SK-N-MC (cell line): ENCODE measurements at regions not wholly inside any gene's neighbourhood (a gene's known extent, or its start where the extent isn't known, plus 50 kb on each side); places are given as distances from the start of the nearest gene placed in this dataset.

Experiments used
- DNase-seq: peaks from one replicate; pipeline ENCODE4 v3.0.0-alpha.2; 2011; ENCODE audit warnings: low read depth, low spot score
- H3K27ac ChIP-seq: fragments of 200-600 bp; sonication (generic); 2 replicates; pipeline ENCODE4 v1.5.1; 2016; ENCODE audit warnings: mixed run types
- H3K36me3 ChIP-seq: fragments of 200-600 bp; sonication (generic); 2 replicates; pipeline ENCODE4 v1.6.1; 2017; ENCODE audit warnings: antibody characterized with exemption, low read length, mixed read lengths; ENCODE audit not compliant: insufficient read depth
- H3K4me3 ChIP-seq: fragments of 200-600 bp; sonication (generic); 2 replicates; pipeline ENCODE4 v1.5.1; 2016
- H3K9ac ChIP-seq: fragments of 200-600 bp; sonication (generic); 2 replicates; pipeline ENCODE4 v1.8.0; 2017; ENCODE audit warnings: mixed run types, mixed read lengths; ENCODE audit not compliant: insufficient read length
- H3K9me3 ChIP-seq: fragments of 200-600 bp; sonication (generic); 2 replicates; pipeline ENCODE4 v1.6.1; 2017; ENCODE audit warnings: low read depth, mild to moderate bottlenecking, antibody characterized with exemption, low read length, moderate library complexity, mixed read lengths
- EZH2 ChIP-seq: fragments of 200-600 bp; sonication (generic); IDR thresholded peaks from one replicate; pipeline ENCODE4 v1.6.1; 2017; ENCODE audit warnings: antibody characterized with exemption
- FOXP2 ChIP-seq: optimal IDR thresholded peaks from 2 replicates; pipeline ENCODE3; 2011; ENCODE audit warnings: mild to moderate bottlenecking, moderate library complexity; ENCODE audit not compliant: insufficient read depth; ENCODE audit errors: extremely low read length, control extremely low read depth
- POLR2AphosphoS5 ChIP-seq: IDR thresholded peaks from 2 replicates; pipeline ENCODE4 v1.6.1; 2012; ENCODE audit warnings: mild to moderate bottlenecking, low read depth, low read length, borderline replicate concordance

- Histone ChIP-seq H3K4me3 (no peak overlapping the region), H3K36me3 (no peaks in the 10 kb centered on the region), H3K9me3 (no peaks in the 10 kb centered on the region), H3K9ac (no peak overlapping the region), H3K27ac (no peak overlapping the region)
- TF ChIP-seq FOXP2, result no peak
- no peak for TF ChIP-seq POLR2AphosphoS5
- no peak for TF ChIP-seq EZH2
- no peak for DNase-seq
Observed at GRCh38 chr10:4434516-4435071, 391.4 kb upstream of the AKR1E2 start.

- Histone ChIP-seq H3K27ac (no peak overlapping the region), H3K9me3 (no peaks in the 10 kb centered on the region), H3K4me3 (no peak overlapping the region), H3K9ac (no peak overlapping the region), H3K36me3 (no peaks in the 10 kb centered on the region)
- no peak for TF ChIP-seq POLR2AphosphoS5
- DNase-seq, result no peak
Observed at GRCh38 chr10:4434105-4434504, 391.9 kb upstream of the AKR1E2 start.

- Histone ChIP-seq H3K4me3 (no peak overlapping the region), H3K27ac (no peak overlapping the region), H3K9ac (no peak overlapping the region), H3K9me3 (no peaks in the 10 kb centered on the region), H3K36me3 (no peaks in the 10 kb centered on the region)
- TF ChIP-seq POLR2AphosphoS5 (no peak), EZH2 (no peak), FOXP2 (no peak)
- no peak for DNase-seq
Observed at GRCh38 chr10:4431114-4431863, 394.7 kb upstream of the AKR1E2 start.

- DNase-seq, result no peak
- no peak overlapping the region for H3K4me3 ChIP-seq
- no peak overlapping the region for H3K27ac ChIP-seq
- no peaks in the 10 kb centered on the region for H3K9me3 ChIP-seq
- H3K36me3 ChIP-seq, result no peaks in the 10 kb centered on the region
- H3K9ac ChIP-seq, result no peak overlapping the region
- no peak for TF ChIP-seq POLR2AphosphoS5
- TF ChIP-seq FOXP2, result no peak
- no peak for TF ChIP-seq EZH2
Observed at GRCh38 chr10:4429571-4429970, 396.4 kb upstream of the AKR1E2 start.

GRCh38 chr10:4427532-4427931 lies 398.5 kb upstream of the AKR1E2 start:
- DNase-seq, result no peak
- Histone ChIP-seq H3K27ac (no peak overlapping the region), H3K9ac (no peak overlapping the region), H3K4me3 (no peak overlapping the region), H3K9me3 (no peaks in the 10 kb centered on the region), H3K36me3 (no peaks in the 10 kb centered on the region)
- TF ChIP-seq EZH2 (no peak), POLR2AphosphoS5 (no peak), FOXP2 (no peak)

GRCh38 chr10:4426866-4427265 lies 399.1 kb upstream of the AKR1E2 start:
- Histone ChIP-seq H3K9me3 (no peaks in the 10 kb centered on the region), H3K36me3 (no peaks in the 10 kb centered on the region), H3K27ac (no peak overlapping the region), H3K4me3 (no peak overlapping the region), H3K9ac (no peak overlapping the region)
- TF ChIP-seq EZH2 (no peak), FOXP2 (no peak), POLR2AphosphoS5 (no peak)
- no peak for DNase-seq

GRCh38 chr10:4409319-4409718 lies 416.7 kb upstream of the AKR1E2 start:
- TF ChIP-seq EZH2 (no peak), POLR2AphosphoS5 (no peak), FOXP2 (no peak)
- DNase-seq, result no peak
- Histone ChIP-seq H3K27ac (no peak overlapping the region), H3K36me3 (no peaks in the 10 kb centered on the region), H3K4me3 (no peak overlapping the region), H3K9ac (no peak overlapping the region), H3K9me3 (no peaks in the 10 kb centered on the region)

GRCh38 chr10:4407783-4408182 lies 418.2 kb upstream of the AKR1E2 start:
- TF ChIP-seq POLR2AphosphoS5 (no peak), FOXP2 (no peak), EZH2 (no peak)
- no peak overlapping the region for H3K4me3 ChIP-seq
- no peaks in the 10 kb centered on the region for H3K36me3 ChIP-seq
- no peaks in the 10 kb centered on the region for H3K9me3 ChIP-seq
- no peak overlapping the region for H3K27ac ChIP-seq
- no peak for DNase-seq
- H3K9ac ChIP-seq, result no peak overlapping the region

GRCh38 chr10:4405828-4406227 lies 420.2 kb upstream of the AKR1E2 start:
- H3K9me3 ChIP-seq, result no peaks in the 10 kb centered on the region
- H3K36me3 ChIP-seq, result no peaks in the 10 kb centered on the region
- H3K9ac ChIP-seq, result no peak overlapping the region
- no peak overlapping the region for H3K4me3 ChIP-seq
- TF ChIP-seq FOXP2, result no peak
- TF ChIP-seq POLR2AphosphoS5, result no peak
- no peak for TF ChIP-seq EZH2
- no peak overlapping the region for H3K27ac ChIP-seq
- DNase-seq, result no peak
